T-helper 1 cell treated with Interleukin-12 subunit alpha and Interleukin-12 subunit beta and Interleukin-4 antibody, amounts not matched to agents 30 ng/mL and 1 ng/mL, for 36 hours (primary cell): ENCODE measurements at regions not wholly inside any gene's neighbourhood (a gene's known extent, or its start where the extent isn't known, plus 50 kb on each side); places are given as distances from the start of the nearest gene placed in this dataset.

Experiments
- intact Hi-C: fragments of 100-400 bp; cut with micrococcal nuclease; formaldehyde crosslinking; loops from one replicate; pipeline ENCODE4 v1.15.1; 2024

GRCh38 chr16:54381601-54382313, 95.2 kb upstream of the IRX3 start:
- intact Hi-C loops = no loop called here

GRCh38 chr16:54375071-54375470, 88.5 kb upstream of the IRX3 start:
- intact Hi-C loops = loop anchor here (10.0 kb wide), 1 partner anchor 60 kb away; no protein-coding TSS in a partner anchor

DNA sequence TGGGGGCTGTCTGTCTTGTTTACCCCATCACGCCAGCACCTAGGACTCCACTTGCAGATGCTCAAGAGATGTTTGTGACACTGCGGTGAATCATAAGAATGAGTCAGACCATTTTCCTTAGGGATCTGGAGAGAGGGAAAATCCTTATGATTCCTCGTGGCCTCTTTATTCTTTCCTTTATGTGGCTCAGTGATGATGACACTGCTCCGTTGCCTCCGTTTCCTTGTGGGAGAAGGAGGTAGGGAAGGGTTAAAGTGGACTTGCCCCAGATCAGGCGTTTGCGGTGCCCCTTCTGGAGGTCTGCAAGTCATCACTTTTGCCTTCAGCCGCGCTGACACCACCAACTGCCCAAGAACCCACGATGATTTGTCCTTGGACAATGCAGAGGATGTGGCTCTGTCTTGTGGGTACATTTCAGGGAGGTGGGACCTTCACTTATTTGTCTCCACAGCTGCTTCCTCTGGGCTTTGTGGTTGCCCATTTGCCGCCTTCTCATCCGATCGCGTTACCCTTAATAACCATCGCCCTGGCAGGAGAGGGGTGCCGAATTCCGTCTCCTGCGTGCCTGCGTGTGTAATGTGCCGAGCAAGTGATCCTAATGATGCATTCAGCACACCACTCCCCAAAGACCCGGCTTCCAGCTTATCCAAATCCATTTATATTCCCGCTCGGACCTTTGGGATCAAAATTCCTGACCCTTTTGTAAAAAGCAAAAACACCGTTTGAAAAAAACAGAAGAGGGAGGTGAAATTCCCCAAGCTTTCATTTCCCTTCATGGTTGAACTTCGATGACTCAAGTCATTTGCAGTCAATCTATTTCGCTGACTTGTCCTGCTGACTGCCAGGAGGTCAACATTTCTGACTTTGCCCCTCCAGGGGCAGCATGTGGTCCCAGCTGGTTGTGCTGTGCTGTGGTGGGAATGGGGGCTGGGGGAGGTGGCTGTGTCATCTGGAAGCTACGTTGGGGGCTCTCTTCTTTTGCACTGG, 87.2 kb upstream of the IRX3 start:
- intact Hi-C loops = loop anchor here (5.0 to 10.0 kb wide), 2 partner anchors 61 to 82 kb away; no protein-coding TSS in a partner anchor

DNA sequence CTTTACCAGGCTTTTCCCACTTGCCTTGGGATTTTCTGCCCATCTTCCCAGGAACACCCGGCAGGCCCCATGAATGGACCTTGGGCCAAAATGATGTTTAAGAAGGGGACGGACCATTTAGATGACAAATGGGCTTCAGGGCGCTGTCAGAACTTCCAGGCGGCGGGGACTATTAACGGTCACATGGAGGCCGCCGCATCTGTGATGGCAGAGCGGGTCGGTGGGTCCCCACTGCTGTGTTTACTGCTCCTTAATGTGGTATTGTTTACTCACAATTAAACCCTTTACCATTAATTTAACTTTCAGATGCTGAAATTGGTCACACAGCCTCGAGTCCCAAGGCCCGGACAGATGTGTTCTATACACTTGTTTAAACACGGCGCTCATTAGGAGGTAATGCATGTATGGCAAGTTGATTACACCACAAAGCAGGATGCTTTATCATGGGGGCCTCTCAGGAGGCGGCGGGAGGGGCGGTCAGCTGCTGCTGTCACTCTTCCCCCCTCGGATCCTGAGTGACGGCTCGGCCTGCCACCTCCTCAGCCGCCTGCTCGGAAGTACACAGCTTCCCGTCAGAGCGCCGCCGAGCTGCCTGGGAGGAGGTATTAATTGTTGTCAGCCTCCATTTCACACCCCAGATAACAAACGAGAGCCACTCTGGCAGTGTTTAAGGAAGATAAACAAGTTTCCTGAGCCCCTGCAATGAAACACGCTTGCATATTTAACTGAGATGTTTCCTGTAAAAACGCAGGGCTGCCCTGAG, 83.9 kb upstream of the IRX3 start:
- intact Hi-C loops = loop anchor here (5.0 to 10.0 kb wide), 2 partner anchors 64 to 78 kb away; no protein-coding TSS in a partner anchor

DNA sequence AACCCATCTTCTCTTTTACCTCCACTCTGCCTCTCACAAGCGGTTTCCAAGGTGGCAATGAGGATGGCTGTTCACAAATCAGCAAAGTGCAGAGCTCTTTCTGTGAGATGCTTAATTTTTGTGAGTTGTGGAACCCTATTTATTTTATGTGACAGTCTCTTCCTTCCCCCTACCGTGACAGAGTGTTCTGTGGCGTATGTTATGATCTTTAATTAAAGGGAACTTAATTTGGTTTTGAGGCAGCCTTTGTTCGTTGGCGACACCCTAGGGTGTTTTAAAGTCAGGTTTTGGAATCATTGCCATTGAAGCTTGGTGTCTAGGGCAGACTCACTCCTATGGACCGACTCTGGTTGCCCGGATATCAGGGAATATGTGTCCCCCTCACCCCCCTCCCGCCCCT, 83.3 kb upstream of the IRX3 start:
- intact Hi-C loops = loop anchor here (5.0 to 10.0 kb wide), 2 partner anchors 65 to 78 kb away; no protein-coding TSS in a partner anchor

DNA sequence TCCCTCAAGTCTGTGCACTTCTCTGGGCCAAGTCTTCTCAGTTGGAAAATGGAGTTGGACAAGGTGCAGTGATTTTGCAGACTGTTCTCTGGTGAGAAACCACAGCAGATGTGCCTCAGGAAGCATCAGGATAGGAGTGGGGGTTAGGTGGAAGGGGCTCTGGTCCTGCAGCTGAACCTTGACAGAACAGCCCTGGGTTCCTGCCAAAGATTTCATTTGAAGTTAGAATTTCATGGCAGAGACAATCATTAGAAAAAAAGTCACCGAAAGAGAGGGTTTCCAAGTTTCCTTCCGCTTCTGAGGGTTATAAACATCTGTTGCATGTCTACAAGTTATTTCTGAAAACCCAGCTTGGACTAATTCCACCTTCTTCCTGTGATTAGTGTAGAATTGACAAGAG, 80.4 kb upstream of the IRX3 start:
- intact Hi-C loops = no loop called here

DNA sequence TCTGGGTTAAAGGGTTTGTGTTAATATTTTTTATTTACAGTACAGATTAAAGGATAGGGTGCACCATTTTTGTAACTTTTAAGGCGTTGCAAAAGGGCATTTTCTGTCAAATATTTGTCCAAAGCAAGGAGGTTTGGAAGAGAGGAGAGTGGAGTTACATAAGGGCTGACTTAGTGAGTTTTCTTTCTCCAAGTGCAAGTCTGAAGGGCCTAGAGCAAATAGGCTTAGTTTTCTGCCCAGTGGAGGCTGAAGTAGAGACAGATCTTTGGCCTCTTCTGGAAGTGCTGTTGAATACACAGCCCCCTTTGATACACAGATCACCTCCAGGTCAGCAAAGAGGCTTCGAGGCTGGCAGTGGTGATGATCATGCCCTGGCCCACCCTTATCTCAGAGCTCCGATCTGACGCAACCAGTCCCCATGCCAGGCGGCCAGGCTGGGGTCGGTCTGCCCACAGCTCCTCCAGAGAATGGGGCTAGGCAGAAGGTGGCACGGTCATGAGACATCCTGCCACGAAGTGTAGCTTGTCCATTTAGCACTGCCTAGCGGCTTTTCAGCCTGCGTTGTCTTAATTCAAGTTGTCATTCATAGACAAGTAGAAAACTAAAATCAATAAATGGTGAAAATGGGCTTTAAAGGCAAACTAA, 79.5 kb upstream of the IRX3 start:
- intact Hi-C loops = no loop called here

- intact Hi-C loops = no loop called here
Measured at GRCh38 chr16:54363766-54364165, 77.2 kb upstream of the IRX3 start.

DNA sequence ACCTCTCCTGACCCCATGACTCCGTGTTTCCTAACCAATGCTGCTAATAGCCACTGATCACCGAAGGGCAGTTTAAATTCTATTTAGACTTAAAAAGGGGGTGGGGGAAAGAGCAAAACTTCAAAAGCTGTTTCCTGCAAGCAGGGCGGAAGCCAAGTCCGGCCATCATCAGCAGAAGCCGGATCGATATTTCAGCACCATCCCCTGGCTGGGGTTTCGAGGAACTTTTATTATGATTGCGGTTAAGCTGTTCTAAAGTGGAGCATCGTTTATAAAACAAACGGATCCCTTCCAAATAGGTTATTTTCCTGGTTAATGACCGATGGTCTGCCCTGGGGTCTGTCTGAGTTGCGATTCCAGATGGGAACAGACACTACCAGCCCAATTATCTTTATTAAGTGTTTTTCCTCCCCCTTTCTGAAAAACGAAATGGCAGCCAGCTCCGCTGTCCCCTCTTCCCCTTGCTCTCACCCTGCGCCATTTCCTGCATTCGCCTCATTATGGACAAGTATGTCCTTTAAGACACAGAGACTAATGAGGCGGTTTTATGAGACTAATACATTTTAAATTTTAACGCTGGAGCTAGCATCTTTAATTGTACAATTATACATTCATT, 76.1 kb upstream of the IRX3 start:
- intact Hi-C loops = no loop called here

DNA sequence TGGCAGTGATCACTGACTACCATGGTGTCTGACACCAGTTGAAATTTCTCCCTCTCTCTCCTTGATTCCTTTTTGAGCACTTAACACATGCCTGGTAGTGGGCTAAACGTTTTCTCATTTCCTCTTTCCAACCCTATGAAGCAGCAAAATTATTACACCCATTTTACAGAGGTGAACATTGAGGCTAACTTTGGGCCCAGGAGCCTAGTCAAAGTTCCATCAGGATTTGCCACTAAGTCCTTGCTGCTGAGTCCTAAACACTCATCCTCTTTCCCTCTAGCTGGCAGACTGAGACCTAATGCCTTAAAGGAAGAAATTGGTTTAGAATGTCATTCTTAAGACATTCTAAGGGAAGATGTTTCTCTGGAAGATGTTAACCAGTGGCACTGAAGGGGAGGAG, 74.7 kb upstream of the IRX3 start:
- intact Hi-C loops = no loop called here

- intact Hi-C loops = no loop called here
Measured at GRCh38 chr16:54360681-54361080, 74.1 kb upstream of the IRX3 start.

DNA sequence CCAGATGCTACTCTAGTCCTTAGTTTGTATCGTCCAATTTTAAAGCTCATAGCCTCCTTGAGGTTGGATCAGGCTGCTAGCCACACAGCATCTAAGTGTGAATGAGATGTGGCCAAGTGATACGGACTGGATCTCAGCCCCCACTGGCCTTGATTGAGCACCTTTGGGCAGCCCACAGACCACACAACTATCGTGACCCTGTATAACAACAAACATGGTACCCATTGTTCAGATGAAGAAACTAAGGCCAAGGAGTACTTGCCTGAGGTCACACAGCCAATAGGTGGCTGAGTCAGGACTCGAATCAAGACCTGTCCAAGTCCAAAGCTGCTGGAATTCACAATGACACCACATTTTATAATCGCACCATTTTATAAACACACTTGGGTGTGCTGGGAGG, 73.0 kb upstream of the IRX3 start:
- intact Hi-C loops = no loop called here

- intact Hi-C loops = no loop called here
Measured at GRCh38 chr16:54359081-54359480, 72.5 kb upstream of the IRX3 start.

GRCh38 chr16:54356391-54356790, 69.8 kb upstream of the IRX3 start:
- intact Hi-C loops = no loop called here

DNA sequence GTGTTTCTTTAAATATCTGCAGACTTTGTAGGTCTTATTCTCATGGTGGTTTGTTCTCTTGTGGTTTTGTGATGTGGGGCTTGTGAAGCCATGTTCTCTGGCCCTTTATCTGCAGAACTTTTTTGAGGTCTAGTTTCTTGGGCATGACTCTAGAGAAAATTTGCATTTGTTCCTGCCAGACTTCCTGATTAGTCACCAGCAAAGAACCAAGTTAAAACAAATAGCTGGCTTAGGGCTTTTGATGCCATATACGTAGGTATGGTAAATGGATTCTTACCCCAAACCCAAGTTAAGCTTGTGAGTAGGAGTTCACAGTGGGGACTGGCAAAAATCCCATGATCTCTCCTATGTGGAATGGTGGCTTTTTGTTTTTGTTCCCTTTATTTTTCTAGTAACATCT, 68.7 kb upstream of the IRX3 start:
- intact Hi-C loops = no loop called here

- intact Hi-C loops = no loop called here
Measured at GRCh38 chr16:54353097-54353496, 66.5 kb upstream of the IRX3 start.

DNA sequence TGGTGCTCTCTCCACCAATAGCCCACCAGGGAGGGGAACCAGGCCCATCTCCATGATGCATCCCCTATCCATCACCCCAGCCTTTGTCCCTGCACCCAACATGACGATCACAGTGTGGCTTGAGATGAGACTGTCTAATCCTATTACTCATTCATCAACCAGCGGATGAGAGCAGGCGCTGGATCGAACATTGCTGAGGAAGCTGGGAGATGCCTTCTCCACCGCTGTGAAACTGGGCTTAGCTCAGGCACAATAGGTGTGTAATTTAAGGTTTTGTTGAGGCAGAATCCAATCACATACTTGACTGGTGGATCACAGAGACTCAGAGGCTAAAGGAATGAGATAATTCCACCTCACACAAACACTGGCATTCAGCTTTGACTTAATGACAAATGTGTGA, 64.6 kb upstream of the IRX3 start:
- intact Hi-C loops = no loop called here

DNA sequence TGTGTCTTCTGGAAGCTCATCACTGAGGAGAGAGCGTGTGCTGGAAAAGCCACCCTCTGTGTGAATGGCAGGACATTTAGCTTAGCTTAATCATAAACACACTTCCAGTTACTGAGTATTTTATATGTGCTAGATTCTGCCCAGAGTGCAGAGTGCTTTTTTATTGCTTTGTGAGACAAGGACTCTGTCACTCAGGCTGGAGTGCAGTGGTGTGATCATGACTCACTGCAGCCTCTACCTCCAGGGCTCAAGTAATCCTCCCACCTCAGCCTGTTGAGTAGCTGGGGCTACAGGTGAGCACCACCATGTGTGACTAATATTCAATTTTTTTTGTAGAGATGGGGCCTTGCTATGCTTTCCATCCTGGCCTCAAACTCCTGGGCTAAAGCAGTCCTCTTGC, 61.4 kb upstream of the IRX3 start:
- intact Hi-C loops = no loop called here

GRCh38 chr16:54346041-54346440, 59.5 kb upstream of the IRX3 start:
- intact Hi-C loops = no loop called here
